Omental fat pad (tissue), 3 donors: ENCODE measurements at regions not wholly inside any gene's neighbourhood (a gene's known extent, or its start where the extent isn't known, plus 50 kb on each side); places are given as distances from the start of the nearest gene placed in this dataset.

ENCODE experiments used
- ATAC-seq: fragments of 150-250 bp; one replicate; pipeline ENCODE4 v1.9.1; 2016; ENCODE audit warnings: mild to moderate bottlenecking, moderate library complexity; ENCODE audit not compliant: low FRiP score
- DNase-seq: peaks from one replicate; pipeline ENCODE4 v3.0.0-alpha.2; 2019; ENCODE audit warnings: low spot score
- CTCF ChIP-seq, 3 donors: fragments of 450-650 bp; IDR thresholded peaks; one replicate each; pipeline ENCODE4 v1.5.1; 2016 to 2017; ENCODE audit warnings: antibody characterized with exemption in 3 of 3, mild to moderate bottlenecking in 3 of 3, moderate library complexity in 2 of 3

- ATAC-seq, result no peak
- no peak for TF ChIP-seq CTCF (IDR thresholded peaks at IDR 0.05)
- no peak for DNase-seq
Observed at GRCh38 chr15:96440978-96441377, 110.5 kb downstream of the NR2F2 start.

- no peak for ATAC-seq
- DNase-seq, result no peak
- no peak for TF ChIP-seq CTCF (IDR thresholded peaks at IDR 0.05)
Observed at GRCh38 chr15:96442076-96442475, 111.6 kb downstream of the NR2F2 start.

- ATAC-seq, result no peak
- no peak for TF ChIP-seq CTCF (IDR thresholded peaks at IDR 0.05)
- no peak for DNase-seq
Observed at GRCh38 chr15:96444865-96445264, 114.4 kb downstream of the NR2F2 start.

- DNase-seq (no peak), ATAC-seq (no peak)
- no peak for TF ChIP-seq CTCF (IDR thresholded peaks at IDR 0.05)
Observed at GRCh38 chr15:96448923-96449322, 118.4 kb downstream of the NR2F2 start.

GRCh38 chr15:96457841-96458240 is 127.3 kb downstream of the NR2F2 start:
- TF ChIP-seq CTCF (IDR thresholded peaks at IDR 0.05), result no peak
- no peak for DNase-seq
- no peak for ATAC-seq

GRCh38 chr15:96460106-96460505 is 129.6 kb downstream of the NR2F2 start:
- DNase-seq (no peak), ATAC-seq (no peak)
- TF ChIP-seq CTCF (IDR thresholded peaks at IDR 0.05), result no peak

- TF ChIP-seq CTCF (IDR thresholded peaks at IDR 0.05), result no peak
- no peak for DNase-seq
- ATAC-seq, result no peak
Observed at GRCh38 chr15:96462768-96463750, 132.6 kb downstream of the NR2F2 start.
